IMR-90 (cell line): ENCODE measurements at regions not wholly inside any gene's neighbourhood (a gene's known extent, or its start where the extent isn't known, plus 50 kb on each side); places are given as distances from the start of the nearest gene placed in this dataset.

Experiments used
- ATAC-seq: fragments of 200-7000 bp; cut with Tn5 transposase; 2 replicates; pipeline ENCODE4 v1.9.1; 2020; ENCODE audit warnings: low read depth, mild to moderate bottlenecking, moderate library complexity
- BruUV-seq: library from RNA; stranded (reverse); fragments of 400-500 nt; replicated peaks from 2 replicates; lab custom pipeline; 2021; lab: Mats Ljungman, UMichigan
- CTCF ChIA-PET: fragments of 300-600 bp; formaldehyde crosslinking; extraction: SDS; loops from one replicate; lab custom pipeline; 2021; ENCODE audit warnings: antibody characterized with exemption; lab: Yijun Ruan, JAX
- POLR2A ChIA-PET: fragments of 300-600 bp; sonication (Branson Sonifier 250); formaldehyde crosslinking; loops from one replicate; lab custom pipeline; 2022; ENCODE audit warnings: antibody characterized with exemption; ENCODE audit not compliant: unreplicated experiment; lab: Charles Lee
- DNase-seq: peaks from one replicate; pipeline ENCODE4 v3.0.0; 2013
- H2AFZ ChIP-seq: replicated peaks from 2 replicates; pipeline ENCODE3; 2013; ENCODE audit warnings: low read length, mild to moderate bottlenecking; ENCODE audit not compliant: poor library complexity
- H2AK5ac ChIP-seq: 2 replicates; pipeline ENCODE4 v1.6.1; 2013; ENCODE audit warnings: low read depth, low read length, inconsistent platforms
- H2AK9ac ChIP-seq: replicated peaks from 2 replicates; pipeline ENCODE3; 2013; ENCODE audit warnings: mild to moderate bottlenecking, low read depth, low read length, moderate library complexity; ENCODE audit not compliant: poor library complexity
- H2BK120ac ChIP-seq: 2 replicates; pipeline ENCODE4 v1.6.1; 2013; ENCODE audit warnings: low read depth, low read length, inconsistent platforms
- H2BK15ac ChIP-seq: 3 replicates; pipeline ENCODE4 v1.6.1; 2013; ENCODE audit warnings: low read depth, low read length, inconsistent platforms
- H2BK20ac ChIP-seq: 2 replicates; pipeline ENCODE4 v1.6.1; 2013; ENCODE audit warnings: low read depth, mild to moderate bottlenecking, inconsistent platforms, low read length, moderate library complexity
- H2BK5ac ChIP-seq: 2 replicates; pipeline ENCODE4 v1.6.1; 2013; ENCODE audit warnings: mild to moderate bottlenecking, low read depth, low read length, inconsistent platforms; ENCODE audit not compliant: poor library complexity, severe bottlenecking
- H3K14ac ChIP-seq: replicated peaks from 2 replicates; pipeline ENCODE4 v1.6.1; 2013; ENCODE audit warnings: low read depth, low read length, inconsistent platforms
- H3K18ac ChIP-seq: 2 replicates; pipeline ENCODE4 v1.6.1; 2013; ENCODE audit warnings: low read depth, low read length, control low read depth
- H3K23ac ChIP-seq: 2 replicates; pipeline ENCODE4 v1.6.1; 2013; ENCODE audit warnings: low read depth, low read length, inconsistent platforms
- H3K27ac ChIP-seq: 2 replicates; pipeline ENCODE4 v1.5.1; 2013; ENCODE audit warnings: mild to moderate bottlenecking, control low read depth, low read length; ENCODE audit not compliant: insufficient read depth
- H3K27me3 ChIP-seq: 2 replicates; pipeline ENCODE4 v1.6.1; 2013; ENCODE audit warnings: low read length; ENCODE audit not compliant: control insufficient read depth, insufficient read depth
- H3K36me3 ChIP-seq: 2 replicates; pipeline ENCODE4 v1.6.1; 2013; ENCODE audit warnings: low read length, mixed read lengths; ENCODE audit not compliant: control insufficient read depth, insufficient read depth
- H3K4ac ChIP-seq: 2 replicates; pipeline ENCODE4 v1.6.1; 2013; ENCODE audit warnings: low read depth, low read length, inconsistent platforms
- H3K4me1 ChIP-seq: 2 replicates; pipeline ENCODE4 v1.6.1; 2013; ENCODE audit warnings: low read length, mixed read lengths; ENCODE audit not compliant: control insufficient read depth, insufficient read depth
- H3K4me2 ChIP-seq: 2 replicates; pipeline ENCODE4 v1.6.1; 2013; ENCODE audit warnings: low read depth, mild to moderate bottlenecking, control low read depth, low read length, moderate library complexity
- H3K4me3 ChIP-seq: 2 replicates; pipeline ENCODE4 v1.5.1; 2013; ENCODE audit warnings: low read depth, mild to moderate bottlenecking, control low read depth, low read length, moderate library complexity; ENCODE audit not compliant: insufficient read depth
- H3K56ac ChIP-seq: 2 replicates; pipeline ENCODE4 v1.6.1; 2013; ENCODE audit warnings: low read length, inconsistent platforms; ENCODE audit not compliant: insufficient read depth; ENCODE audit errors: extremely low read depth
- H3K79me1 ChIP-seq, 2 experiments: 2 replicates each; pipeline ENCODE4 v1.6.1; 2013; ENCODE audit warnings: low read length in 2 of 2, inconsistent platforms in 1 of 2, low read depth in 1 of 2
- H3K9ac ChIP-seq: 2 replicates; pipeline ENCODE4 v1.6.1; 2013; ENCODE audit warnings: low read depth, low read length, control low read depth
- H3K9me1 ChIP-seq: 2 replicates; pipeline ENCODE4 v1.6.1; 2013; ENCODE audit warnings: low read length, inconsistent platforms; ENCODE audit not compliant: insufficient read depth
- H3K9me3 ChIP-seq: 2 replicates; pipeline ENCODE4 v1.6.1; 2013; ENCODE audit warnings: low read length; ENCODE audit not compliant: control insufficient read depth, insufficient read depth
- H4K20me1 ChIP-seq: 2 replicates; pipeline ENCODE4 v1.6.1; 2013; ENCODE audit warnings: low read length, inconsistent platforms; ENCODE audit not compliant: insufficient read depth
- H4K5ac ChIP-seq: 2 replicates; pipeline ENCODE4 v1.6.1; 2013; ENCODE audit warnings: mild to moderate bottlenecking, low read depth, low read length, control low read depth
- H4K8ac ChIP-seq, 2 experiments: 2 replicates each; pipeline ENCODE4 v1.6.1; 2013; ENCODE audit warnings: low read depth in 2 of 2, low read length in 2 of 2, control low read depth in 1 of 2, inconsistent platforms in 1 of 2
- H4K91ac ChIP-seq: 2 replicates; pipeline ENCODE4 v1.6.1; 2013; ENCODE audit warnings: low read depth, low read length, inconsistent platforms; ENCODE audit not compliant: insufficient read depth
- BHLHE40 ChIP-seq: fragments of 150-350 bp; IDR thresholded peaks from 2 replicates; pipeline ENCODE4 v1.6.1; 2016; ENCODE audit warnings: mild to moderate bottlenecking, low read depth, low read length
- MXI1 ChIP-seq: IDR thresholded peaks from 2 replicates; pipeline ENCODE4 v1.6.1; 2012; ENCODE audit warnings: low read depth, mild to moderate bottlenecking, low read length, moderate library complexity, borderline replicate concordance
- RAD21 ChIP-seq: IDR thresholded peaks from 2 replicates; pipeline ENCODE4 v1.6.1; 2012; ENCODE audit warnings: low read length, improper control_type of control experiment
- WGBS, 2 experiments: methylation state at CpG; one replicate each; pipeline versions ENCODE4 v1.1.5 to v1.1.7; 2013; ENCODE audit warnings: missing lambda C conversion rate in 2 of 2; ENCODE audit not compliant: insufficient read length in 1 of 2; ENCODE audit errors: extremely low coverage in 2 of 2; 5-methylcytosine and 5-hydroxymethylcytosine counted together
- dilution Hi-C: fragments of 300-500 bp; cut with HindIII; formaldehyde crosslinking; loops from one replicate; pipeline ENCODE4 v1.14.3; 2018; ENCODE audit warnings: low sequenced_read_pairs; ENCODE audit not compliant: unreplicated experiment
- in situ Hi-C: fragments of 300-500 bp; cut with MboI; formaldehyde crosslinking; loops from 3 replicates; pipeline ENCODE4 v1.14.3; 2019; ENCODE audit warnings: low sequenced_read_pairs, inconsistent platforms, mixed read lengths
- intact Hi-C: fragments of 100-400 bp; cut with micrococcal nuclease; formaldehyde crosslinking; loops from 2 replicates; pipeline ENCODE4 v1.10.0; 2022
- TF ChIP-seq, protein P1 (sequence below): conservative IDR thresholded peaks from 2 replicates; pipeline ENCODE4 v1.5.1; 2012; ENCODE audit warnings: mild to moderate bottlenecking, low read depth, low read length, improper control_type of control experiment
- TF ChIP-seq, protein P2 (sequence below): fragments of 150-350 bp; IDR thresholded peaks from 2 replicates; pipeline ENCODE4 v1.6.1; 2016; ENCODE audit warnings: low read depth, mild to moderate bottlenecking, low read length, moderate library complexity, borderline replicate concordance

DNA sequence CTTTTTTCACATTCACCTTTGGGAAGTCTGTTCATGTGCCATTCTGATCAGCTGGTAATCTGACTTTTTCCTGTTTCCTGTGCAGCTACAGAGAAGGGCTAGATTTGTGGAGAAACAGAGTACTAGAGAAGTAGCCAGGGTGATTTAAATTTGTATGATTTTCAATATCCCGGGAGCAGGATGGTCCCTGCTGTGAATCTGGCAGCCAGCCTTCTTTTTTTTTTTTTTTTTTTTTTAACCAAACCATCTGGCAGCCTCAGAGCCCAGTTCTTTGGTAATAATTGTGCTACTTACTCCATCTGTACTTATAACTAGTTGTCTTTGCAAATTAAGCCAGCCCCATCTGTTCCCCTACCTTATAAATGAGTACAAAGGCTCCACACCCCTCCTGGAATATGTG lies 248.6 kb upstream of the DEPDC1 start:
- H3K23ac ChIP-seq = no peak overlapping the region
- H3K4me1 ChIP-seq = no peaks in the 10 kb centered on the region
- H3K9me1 ChIP-seq = no peaks in the 10 kb centered on the region
- no peak overlapping the region for H3K4ac ChIP-seq
- TF ChIP-seq, protein P1, sequence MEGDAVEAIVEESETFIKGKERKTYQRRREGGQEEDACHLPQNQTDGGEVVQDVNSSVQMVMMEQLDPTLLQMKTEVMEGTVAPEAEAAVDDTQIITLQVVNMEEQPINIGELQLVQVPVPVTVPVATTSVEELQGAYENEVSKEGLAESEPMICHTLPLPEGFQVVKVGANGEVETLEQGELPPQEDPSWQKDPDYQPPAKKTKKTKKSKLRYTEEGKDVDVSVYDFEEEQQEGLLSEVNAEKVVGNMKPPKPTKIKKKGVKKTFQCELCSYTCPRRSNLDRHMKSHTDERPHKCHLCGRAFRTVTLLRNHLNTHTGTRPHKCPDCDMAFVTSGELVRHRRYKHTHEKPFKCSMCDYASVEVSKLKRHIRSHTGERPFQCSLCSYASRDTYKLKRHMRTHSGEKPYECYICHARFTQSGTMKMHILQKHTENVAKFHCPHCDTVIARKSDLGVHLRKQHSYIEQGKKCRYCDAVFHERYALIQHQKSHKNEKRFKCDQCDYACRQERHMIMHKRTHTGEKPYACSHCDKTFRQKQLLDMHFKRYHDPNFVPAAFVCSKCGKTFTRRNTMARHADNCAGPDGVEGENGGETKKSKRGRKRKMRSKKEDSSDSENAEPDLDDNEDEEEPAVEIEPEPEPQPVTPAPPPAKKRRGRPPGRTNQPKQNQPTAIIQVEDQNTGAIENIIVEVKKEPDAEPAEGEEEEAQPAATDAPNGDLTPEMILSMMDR = no peak
- TF ChIP-seq, protein P2, sequence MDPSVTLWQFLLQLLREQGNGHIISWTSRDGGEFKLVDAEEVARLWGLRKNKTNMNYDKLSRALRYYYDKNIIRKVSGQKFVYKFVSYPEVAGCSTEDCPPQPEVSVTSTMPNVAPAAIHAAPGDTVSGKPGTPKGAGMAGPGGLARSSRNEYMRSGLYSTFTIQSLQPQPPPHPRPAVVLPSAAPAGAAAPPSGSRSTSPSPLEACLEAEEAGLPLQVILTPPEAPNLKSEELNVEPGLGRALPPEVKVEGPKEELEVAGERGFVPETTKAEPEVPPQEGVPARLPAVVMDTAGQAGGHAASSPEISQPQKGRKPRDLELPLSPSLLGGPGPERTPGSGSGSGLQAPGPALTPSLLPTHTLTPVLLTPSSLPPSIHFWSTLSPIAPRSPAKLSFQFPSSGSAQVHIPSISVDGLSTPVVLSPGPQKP = no peak
- no peak for TF ChIP-seq MXI1
- TF ChIP-seq RAD21 = no peak
- TF ChIP-seq BHLHE40 = no peak
- no peaks in the 10 kb centered on the region for H3K27me3 ChIP-seq
- ChIA-PET CTCF (no interaction called here), POLR2A (no interaction called here)
- H4K20me1 ChIP-seq = no peaks in the 10 kb centered on the region
- WGBS, 2 experiments = no CpG with 5 or more reads among the region's 1 CpG
- H2BK20ac ChIP-seq = no peak overlapping the region
- no peak overlapping the region for H4K8ac ChIP-seq
- in situ Hi-C loops (no loop called here), intact Hi-C loops (loop anchor here (10.0 kb wide), 1 partner anchor 519 kb away; no protein-coding TSS in a partner anchor), dilution Hi-C loops (no loop called here)
- H2AK9ac ChIP-seq = no peak overlapping the region
- no peak overlapping the region for H4K5ac ChIP-seq
- H2AK5ac ChIP-seq = no peak overlapping the region
- no peak overlapping the region for H3K4me3 ChIP-seq
- no peak overlapping the region for H3K9ac ChIP-seq
- no peak overlapping the region for H2BK5ac ChIP-seq
- no peak overlapping the region for H2BK15ac ChIP-seq
- H3K36me3 ChIP-seq = no peaks in the 10 kb centered on the region
- H2AFZ ChIP-seq = no peak overlapping the region
- DNase-seq = no peak
- H3K14ac ChIP-seq = no peak overlapping the region
- H3K4me2 ChIP-seq = no peak overlapping the region
- H3K18ac ChIP-seq = no peak overlapping the region
- BruUV-seq = no TSS peak
- no peaks in the 10 kb centered on the region for H3K79me1 ChIP-seq
- ATAC-seq = no peak
- peaks cover 2% of the 10 kb centered on the region; the same call in 1 of the 2 replicates for H3K9me3 ChIP-seq
- no peak overlapping the region for H2BK120ac ChIP-seq
- H3K27ac ChIP-seq = no peak overlapping the region
- H4K91ac ChIP-seq = no peak overlapping the region
- no peak overlapping the region for H3K56ac ChIP-seq
